Body of pancreas (tissue), 4 donors: ENCODE measurements at regions not wholly inside any gene's neighbourhood (a gene's known extent, or its start where the extent isn't known, plus 50 kb on each side); places are given as distances from the start of the nearest gene placed in this dataset.

Experiments
- POLR2A ChIP-seq, 3 donors: fragments of 450-650 bp; IDR thresholded peaks; one replicate each; pipeline ENCODE4 v1.6.1; 2016; ENCODE audit warnings: antibody characterized with exemption in 3 of 3, mild to moderate bottlenecking in 2 of 3
- TF ChIP-seq, protein P1 (sequence below), 7 experiments: fragments of 450-650 bp in 4 of 7; fragments of 200-600 bp in 3 of 7; sonication (generic) in 3 of 7; IDR thresholded peaks; one replicate each; pipeline ENCODE4 v1.5.1; 2016 to 2019; ENCODE audit warnings: antibody characterized with exemption in 7 of 7

- TF ChIP-seq, protein P1, sequence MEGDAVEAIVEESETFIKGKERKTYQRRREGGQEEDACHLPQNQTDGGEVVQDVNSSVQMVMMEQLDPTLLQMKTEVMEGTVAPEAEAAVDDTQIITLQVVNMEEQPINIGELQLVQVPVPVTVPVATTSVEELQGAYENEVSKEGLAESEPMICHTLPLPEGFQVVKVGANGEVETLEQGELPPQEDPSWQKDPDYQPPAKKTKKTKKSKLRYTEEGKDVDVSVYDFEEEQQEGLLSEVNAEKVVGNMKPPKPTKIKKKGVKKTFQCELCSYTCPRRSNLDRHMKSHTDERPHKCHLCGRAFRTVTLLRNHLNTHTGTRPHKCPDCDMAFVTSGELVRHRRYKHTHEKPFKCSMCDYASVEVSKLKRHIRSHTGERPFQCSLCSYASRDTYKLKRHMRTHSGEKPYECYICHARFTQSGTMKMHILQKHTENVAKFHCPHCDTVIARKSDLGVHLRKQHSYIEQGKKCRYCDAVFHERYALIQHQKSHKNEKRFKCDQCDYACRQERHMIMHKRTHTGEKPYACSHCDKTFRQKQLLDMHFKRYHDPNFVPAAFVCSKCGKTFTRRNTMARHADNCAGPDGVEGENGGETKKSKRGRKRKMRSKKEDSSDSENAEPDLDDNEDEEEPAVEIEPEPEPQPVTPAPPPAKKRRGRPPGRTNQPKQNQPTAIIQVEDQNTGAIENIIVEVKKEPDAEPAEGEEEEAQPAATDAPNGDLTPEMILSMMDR (IDR thresholded peaks at IDR 0.05): no peak
- TF ChIP-seq POLR2A (IDR thresholded peaks at IDR 0.05): no peak
Measured at GRCh38 chr2:209194717-209195116, 229.1 kb upstream of the MAP2 start.
